Lower leg skin (tissue), 3 donors: ENCODE measurements at regions not wholly inside any gene's neighbourhood (a gene's known extent, or its start where the extent isn't known, plus 50 kb on each side); places are given as distances from the start of the nearest gene placed in this dataset.

Source experiments
- CTCF ChIP-seq, 3 donors: fragments of 450-650 bp; IDR thresholded peaks; one replicate each; pipeline ENCODE4 v1.5.1; 2016; ENCODE audit warnings: antibody characterized with exemption in 3 of 3, mild to moderate bottlenecking in 3 of 3, moderate library complexity in 2 of 3
- POLR2A ChIP-seq, 2 donors: fragments of 450-650 bp; IDR thresholded peaks; one replicate each; pipeline ENCODE4 v1.6.1; 2016 to 2017; ENCODE audit warnings: antibody characterized with exemption in 2 of 2, mild to moderate bottlenecking in 1 of 2, moderate library complexity in 1 of 2

DNA sequence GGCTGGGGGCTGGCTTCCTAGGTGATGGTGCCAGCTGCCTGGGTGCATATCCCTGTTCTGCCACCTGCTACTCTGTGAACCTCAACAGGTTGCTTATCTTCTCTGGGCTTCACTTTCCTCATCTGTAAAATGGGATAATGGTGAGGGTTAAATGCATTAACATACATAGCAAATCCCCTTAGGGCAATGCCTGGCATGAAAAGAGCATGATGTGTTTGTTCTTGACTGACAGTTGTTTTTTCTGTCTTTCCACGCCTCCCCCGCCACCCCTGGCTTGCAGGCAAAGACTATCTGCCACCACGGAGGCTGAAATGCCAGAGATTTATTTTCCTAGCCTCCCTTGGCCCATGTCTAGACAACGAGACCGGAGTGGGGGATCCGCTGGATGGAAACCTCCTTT is 280.5 kb downstream of the NSG2 start:
- TF ChIP-seq CTCF (IDR thresholded peaks at IDR 0.05): no peak
- TF ChIP-seq POLR2A (IDR thresholded peaks at IDR 0.05): no peak
